GM12892 (cell line): ENCODE measurements at regions not wholly inside any gene's neighbourhood (a gene's known extent, or its start where the extent isn't known, plus 50 kb on each side); places are given as distances from the start of the nearest gene placed in this dataset.

Source experiments
- POLR2A ChIP-seq: IDR thresholded peaks from 2 replicates; pipeline ENCODE4 v1.6.1; 2011; ENCODE audit warnings: low read depth, low read length, control low read depth
- POLR2AphosphoS5 ChIP-seq: IDR thresholded peaks from 2 replicates; pipeline ENCODE4 v1.6.1; 2011; ENCODE audit warnings: low read depth, low read length, control low read depth
- TAF1 ChIP-seq: IDR thresholded peaks from 2 replicates; pipeline ENCODE4 v1.6.1; 2011; ENCODE audit warnings: low read depth, mild to moderate bottlenecking, control low read depth, low read length, borderline replicate concordance

- TF ChIP-seq POLR2A (no peak), TAF1 (no peak), POLR2AphosphoS5 (no peak)
Measured at GRCh38 chr5:167833456-167833855, 458.0 kb upstream of the WWC1 start.
